ENCODE measurements at regions not wholly inside any gene's neighbourhood (a gene's known extent, or its start where the extent isn't known, plus 50 kb on each side); places are given as distances from the start of the nearest gene placed in this dataset.

- TF ChIP-seq CTCF (IDR thresholded peaks at IDR 0.05): no peak
- no peak for TF ChIP-seq POLR2A (IDR thresholded peaks at IDR 0.05)
Measured at GRCh38 chr1:81634294-81634693, 166.4 kb upstream of the ADGRL2 start.

All from adrenal gland (tissue), 5 donors.